GM13976 (cell line): ENCODE measurements at regions not wholly inside any gene's neighbourhood (a gene's known extent, or its start where the extent isn't known, plus 50 kb on each side); places are given as distances from the start of the nearest gene placed in this dataset.

Experiments
- DNase-seq: peaks from one replicate; pipeline ENCODE4 v3.0.0; 2012; ENCODE audit warnings: low spot score
- in situ Hi-C: fragments of 300-500 bp; cut with MboI; formaldehyde crosslinking; loops from one replicate; pipeline ENCODE4 v1.12.0; 2022; ENCODE audit warnings: low sequenced_read_pairs, mixed read lengths, inconsistent platforms; ENCODE audit not compliant: unreplicated experiment
- TF ChIP-seq, protein P1 (sequence below): IDR thresholded peaks from 2 replicates; pipeline ENCODE4 v1.5.1; 2012; ENCODE audit warnings: borderline replicate concordance, mild to moderate bottlenecking; ENCODE audit not compliant: insufficient read depth; ENCODE audit errors: extremely low read depth, missing control alignments, control extremely low read depth

DNA sequence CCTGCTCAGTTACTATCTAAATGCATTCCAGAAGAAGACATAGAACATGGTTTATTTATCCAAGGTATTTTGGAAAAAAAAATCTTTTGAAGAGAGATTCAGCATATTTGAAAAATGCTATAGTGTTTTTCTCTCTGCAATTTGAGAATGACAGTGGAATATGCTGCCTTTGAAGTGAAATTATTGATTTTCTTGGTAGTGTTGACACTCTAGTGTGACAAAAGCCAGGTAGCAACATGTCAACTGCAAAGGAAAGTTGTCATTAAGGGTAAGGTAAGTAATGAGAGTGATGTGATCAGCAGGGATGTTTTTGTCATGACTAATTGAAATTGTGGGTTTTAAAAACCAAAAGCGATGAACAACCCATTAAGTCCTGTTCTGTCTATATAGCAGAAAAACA lies 1387.1 kb upstream of the TMEFF2 start:
- in situ Hi-C loops = no loop called here
- TF ChIP-seq, protein P1, sequence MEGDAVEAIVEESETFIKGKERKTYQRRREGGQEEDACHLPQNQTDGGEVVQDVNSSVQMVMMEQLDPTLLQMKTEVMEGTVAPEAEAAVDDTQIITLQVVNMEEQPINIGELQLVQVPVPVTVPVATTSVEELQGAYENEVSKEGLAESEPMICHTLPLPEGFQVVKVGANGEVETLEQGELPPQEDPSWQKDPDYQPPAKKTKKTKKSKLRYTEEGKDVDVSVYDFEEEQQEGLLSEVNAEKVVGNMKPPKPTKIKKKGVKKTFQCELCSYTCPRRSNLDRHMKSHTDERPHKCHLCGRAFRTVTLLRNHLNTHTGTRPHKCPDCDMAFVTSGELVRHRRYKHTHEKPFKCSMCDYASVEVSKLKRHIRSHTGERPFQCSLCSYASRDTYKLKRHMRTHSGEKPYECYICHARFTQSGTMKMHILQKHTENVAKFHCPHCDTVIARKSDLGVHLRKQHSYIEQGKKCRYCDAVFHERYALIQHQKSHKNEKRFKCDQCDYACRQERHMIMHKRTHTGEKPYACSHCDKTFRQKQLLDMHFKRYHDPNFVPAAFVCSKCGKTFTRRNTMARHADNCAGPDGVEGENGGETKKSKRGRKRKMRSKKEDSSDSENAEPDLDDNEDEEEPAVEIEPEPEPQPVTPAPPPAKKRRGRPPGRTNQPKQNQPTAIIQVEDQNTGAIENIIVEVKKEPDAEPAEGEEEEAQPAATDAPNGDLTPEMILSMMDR = no peak
- DNase-seq = no peak

DNA sequence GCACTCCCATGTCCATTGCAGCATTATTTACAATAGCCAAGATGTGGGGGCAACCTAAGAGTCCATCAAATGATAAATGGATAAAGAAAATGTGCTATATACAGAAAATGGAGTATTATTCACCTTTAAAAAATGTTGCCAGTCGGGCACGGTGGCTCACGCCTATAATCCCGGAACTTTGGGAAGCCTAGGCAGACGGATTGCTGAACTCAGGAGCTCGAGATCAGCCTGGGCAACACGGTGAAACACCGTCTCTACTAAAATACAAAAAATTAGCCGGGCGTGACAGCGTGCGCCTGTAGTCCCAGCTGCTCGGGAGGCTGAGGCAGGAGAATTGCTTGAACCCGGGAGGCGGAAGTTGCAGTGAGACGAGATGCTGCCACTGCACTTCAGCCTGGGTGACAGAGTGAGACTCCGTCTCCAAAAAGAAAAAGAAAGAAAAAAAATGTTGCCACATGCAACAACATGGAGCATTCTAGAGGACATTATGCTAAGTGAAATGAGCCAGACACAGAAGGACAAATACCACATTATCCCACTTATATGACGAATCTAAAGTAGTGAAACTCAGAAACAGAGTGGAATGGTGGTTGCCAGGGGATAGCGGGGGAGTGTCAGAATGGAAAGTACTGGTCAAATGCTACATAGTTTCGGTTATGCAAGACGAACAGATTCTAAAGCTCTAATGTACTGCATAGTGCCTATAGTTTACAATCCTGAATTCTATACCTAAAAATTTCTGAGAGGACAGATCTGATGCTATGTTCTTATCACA lies 1385.6 kb upstream of the TMEFF2 start:
- TF ChIP-seq, protein P1 = no peak
- no peak for DNase-seq
- in situ Hi-C loops = no loop called here

DNA sequence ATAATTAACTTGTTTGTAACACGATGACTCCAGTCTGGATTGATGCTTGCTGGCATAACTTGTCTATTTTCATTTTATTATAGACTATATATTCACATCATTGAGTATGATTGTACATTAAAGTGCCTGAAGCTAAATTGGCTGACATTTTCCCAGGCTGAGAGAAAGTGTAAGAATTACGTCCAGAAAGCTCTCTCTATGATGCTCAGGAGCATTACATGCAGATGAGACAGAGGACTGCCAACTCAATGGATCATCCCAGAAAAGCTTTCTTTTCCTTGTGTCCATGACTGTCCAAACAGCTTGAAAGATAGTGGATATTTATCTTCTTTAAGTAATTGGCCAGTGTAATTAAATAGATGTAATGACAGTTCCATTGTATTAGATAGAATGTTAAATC lies 1372.2 kb upstream of the TMEFF2 start:
- in situ Hi-C loops = no loop called here
- TF ChIP-seq, protein P1 = no peak
- no peak for DNase-seq

DNA sequence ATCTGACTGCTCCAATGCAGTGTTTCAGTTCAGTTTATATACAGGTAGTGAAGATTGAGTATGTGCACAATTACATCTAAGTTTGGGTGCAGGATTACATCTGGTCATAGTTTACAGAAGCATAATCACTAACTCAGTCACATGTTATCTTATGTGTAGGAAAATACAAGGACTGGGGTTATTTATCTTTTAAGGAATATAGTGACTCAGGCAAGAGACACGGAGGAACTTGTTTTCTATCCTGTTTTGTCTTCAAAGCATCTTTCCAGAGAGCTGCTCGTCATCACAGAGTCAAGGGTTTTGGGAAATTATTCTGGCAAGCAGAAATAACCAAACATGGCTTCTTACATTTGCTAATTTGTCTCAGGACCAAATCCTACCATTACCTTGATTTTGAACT lies 1371.5 kb upstream of the TMEFF2 start:
- TF ChIP-seq, protein P1 = no peak
- no peak for DNase-seq
- in situ Hi-C loops = no loop called here

DNA sequence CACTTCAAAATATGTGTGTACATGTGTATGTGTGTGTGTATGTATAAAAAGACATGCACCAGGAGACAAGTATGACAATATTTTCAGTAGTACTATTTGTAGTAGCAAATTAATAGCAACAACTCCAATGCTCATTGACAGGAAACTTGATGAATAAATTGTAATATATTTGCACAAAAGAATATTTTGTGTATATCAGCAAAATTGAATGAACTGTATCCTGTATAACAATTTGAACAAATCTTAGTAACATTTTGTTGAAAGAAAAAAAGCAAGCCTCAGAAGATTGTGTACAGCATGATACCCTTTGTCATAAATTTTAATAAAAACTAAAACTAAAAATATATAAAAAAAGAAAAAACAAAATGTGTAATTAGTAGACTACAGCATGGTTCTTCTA lies 1367.3 kb upstream of the TMEFF2 start:
- TF ChIP-seq, protein P1 = no peak
- in situ Hi-C loops = no loop called here
- DNase-seq = no peak

DNA sequence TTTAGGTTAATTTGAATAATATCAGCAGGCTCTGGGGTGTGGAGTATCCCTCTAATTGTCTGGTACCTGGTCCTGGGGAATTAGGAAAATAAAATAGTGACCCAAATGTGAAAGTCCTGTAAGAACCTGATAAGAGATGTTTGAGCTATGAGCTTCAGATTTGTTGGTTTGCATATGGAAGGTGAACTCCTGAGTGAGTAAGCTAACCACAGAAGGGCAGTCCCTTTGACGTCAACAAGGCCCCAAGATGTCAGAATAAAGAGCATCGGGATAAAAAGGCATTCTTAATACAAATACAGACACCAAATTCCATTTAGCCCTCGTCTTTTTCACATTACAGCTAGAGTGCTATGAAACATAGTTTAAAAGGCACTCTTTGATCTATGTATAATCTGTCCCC lies 1366.3 kb upstream of the TMEFF2 start:
- in situ Hi-C loops = no loop called here
- TF ChIP-seq, protein P1 = no peak
- DNase-seq = no peak

DNA sequence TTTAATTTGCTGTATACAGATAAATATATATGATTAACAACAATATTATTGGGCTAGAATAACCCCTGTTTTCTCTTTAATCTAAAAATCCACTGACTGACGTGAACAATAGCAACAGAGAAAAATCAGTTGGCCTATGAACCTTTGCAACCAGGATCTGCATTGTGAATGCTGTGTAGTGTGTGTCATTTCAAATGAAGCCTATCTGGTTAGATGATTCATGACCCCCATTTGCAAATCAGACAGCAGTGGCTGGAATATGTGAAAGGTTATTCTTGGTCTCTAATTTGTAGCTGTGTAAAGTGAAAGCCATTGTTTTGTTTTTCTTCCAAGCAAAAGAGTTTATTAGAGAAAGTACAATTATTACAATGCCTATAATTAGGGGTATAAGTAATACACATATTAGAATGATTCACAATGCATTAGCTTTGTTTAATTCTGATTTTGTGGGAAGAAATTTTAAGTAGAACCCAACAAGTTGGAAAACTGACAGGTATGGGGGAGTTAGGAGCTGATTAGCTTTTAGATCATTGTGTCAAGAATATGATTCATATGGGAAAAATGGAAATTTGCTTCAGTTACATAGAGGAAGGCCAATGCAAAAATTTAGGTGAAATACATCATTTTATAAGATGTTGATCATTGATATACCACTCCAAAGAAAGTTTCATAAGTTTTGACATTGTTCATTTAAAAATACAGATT lies 1362.2 kb upstream of the TMEFF2 start:
- TF ChIP-seq, protein P1 = no peak
- DNase-seq = no peak
- in situ Hi-C loops = no loop called here
